Type B pancreatic cell (in vitro differentiated cells): ENCODE measurements at regions not wholly inside any gene's neighbourhood (a gene's known extent, or its start where the extent isn't known, plus 50 kb on each side); places are given as distances from the start of the nearest gene placed in this dataset.

Experiments used
- DNase-seq: peaks from one replicate; pipeline ENCODE4 v3.0.0; 2021; ENCODE audit warnings: mixed read lengths; ENCODE audit not compliant: unreplicated experiment; ENCODE audit errors: extremely low spot score
- H3K27ac Mint-ChIP-seq: 2 replicates; pipeline ENCODE4 v1.8.0; 2021; ENCODE audit warnings: mild to moderate bottlenecking, mixed read lengths
- H3K27me3 Mint-ChIP-seq: 2 replicates; pipeline ENCODE4 v1.8.0; 2021; ENCODE audit warnings: mixed read lengths
- H3K36me3 Mint-ChIP-seq: 2 replicates; pipeline ENCODE4 v1.8.0; 2021; ENCODE audit warnings: mixed read lengths
- H3K4me1 Mint-ChIP-seq: one replicate; pipeline ENCODE4 v1.8.0; 2021; ENCODE audit warnings: mixed read lengths; ENCODE audit not compliant: unreplicated experiment
- H3K4me3 Mint-ChIP-seq: 2 replicates; pipeline ENCODE4 v1.8.0; 2021; ENCODE audit warnings: mild to moderate bottlenecking, mixed read lengths
- H3K9me3 Mint-ChIP-seq: 2 replicates; pipeline ENCODE4 v1.8.0; 2021; ENCODE audit warnings: mixed read lengths
- CTCF ChIP-seq: fragments of 200-600 bp; sonication (generic); conservative IDR thresholded peaks from 2 replicates; pipeline ENCODE4 v1.5.0; 2021; ENCODE audit warnings: antibody characterized with exemption, mild to moderate bottlenecking

GRCh38 chr7:63008366-63008765, 990.3 kb upstream of the ZNF722 start:
- no peaks in the 10 kb centered on the region for H3K27me3 Mint-ChIP-seq
- H3K27ac Mint-ChIP-seq: no peak overlapping the region
- H3K4me1 Mint-ChIP-seq: no peaks in the 10 kb centered on the region
- H3K9me3 Mint-ChIP-seq: peaks cover 12% of the 10 kb centered on the region
- no peak overlapping the region for H3K4me3 Mint-ChIP-seq
- peaks cover 3% of the 10 kb centered on the region for H3K36me3 Mint-ChIP-seq
- TF ChIP-seq CTCF: peak; percentile 34
- DNase-seq: no peak

- no peak overlapping the region for H3K27ac Mint-ChIP-seq
- H3K4me1 Mint-ChIP-seq: no peaks in the 10 kb centered on the region
- H3K27me3 Mint-ChIP-seq: no peaks in the 10 kb centered on the region
- peaks cover 2% of the 10 kb centered on the region for H3K36me3 Mint-ChIP-seq
- TF ChIP-seq CTCF: no peak
- no peak overlapping the region for H3K4me3 Mint-ChIP-seq
- DNase-seq: no peak
- H3K9me3 Mint-ChIP-seq: peaks cover 12% of the 10 kb centered on the region
These were observed 988.9 kb upstream of the ZNF722 start for GRCh38 chr7:63009771-63010170.

GRCh38 chr7:63012633-63013183, 985.9 kb upstream of the ZNF722 start:
- TF ChIP-seq CTCF: no peak
- no peak for DNase-seq
- Mint-ChIP-seq H3K4me1 (no peaks in the 10 kb centered on the region), H3K27me3 (no peaks in the 10 kb centered on the region), H3K9me3 (peaks cover 18% of the 10 kb centered on the region), H3K27ac (no peak overlapping the region), H3K36me3 (no peaks in the 10 kb centered on the region), H3K4me3 (no peak overlapping the region)

- no peak overlapping the region for H3K27ac Mint-ChIP-seq
- no peak overlapping the region for H3K4me3 Mint-ChIP-seq
- peaks cover 25% of the 10 kb centered on the region for H3K9me3 Mint-ChIP-seq
- H3K36me3 Mint-ChIP-seq: no peaks in the 10 kb centered on the region
- H3K4me1 Mint-ChIP-seq: no peaks in the 10 kb centered on the region
- no peak for DNase-seq
- H3K27me3 Mint-ChIP-seq: no peaks in the 10 kb centered on the region
- no peak for TF ChIP-seq CTCF
These were observed 983.9 kb upstream of the ZNF722 start for GRCh38 chr7:63014792-63015191.

GRCh38 chr7:63023182-63023787, 975.4 kb upstream of the ZNF722 start:
- H3K4me3 Mint-ChIP-seq: no peak overlapping the region
- no peak overlapping the region for H3K27ac Mint-ChIP-seq
- peak; percentile 60 for DNase-seq
- H3K36me3 Mint-ChIP-seq: peaks cover 3% of the 10 kb centered on the region
- H3K9me3 Mint-ChIP-seq: peaks cover 19% of the 10 kb centered on the region
- H3K27me3 Mint-ChIP-seq: no peaks in the 10 kb centered on the region
- no peak for TF ChIP-seq CTCF
- H3K4me1 Mint-ChIP-seq: no peaks in the 10 kb centered on the region

GRCh38 chr7:63024446-63024845, 974.2 kb upstream of the ZNF722 start:
- H3K27me3 Mint-ChIP-seq: no peaks in the 10 kb centered on the region
- no peaks in the 10 kb centered on the region for H3K4me1 Mint-ChIP-seq
- H3K9me3 Mint-ChIP-seq: peaks cover 20% of the 10 kb centered on the region
- no peak for DNase-seq
- no peak overlapping the region for H3K27ac Mint-ChIP-seq
- no peak overlapping the region for H3K4me3 Mint-ChIP-seq
- TF ChIP-seq CTCF: no peak
- H3K36me3 Mint-ChIP-seq: peaks cover 3% of the 10 kb centered on the region
